WTC11 (cell line): ENCODE measurements at regions not wholly inside any gene's neighbourhood (a gene's known extent, or its start where the extent isn't known, plus 50 kb on each side); places are given as distances from the start of the nearest gene placed in this dataset.

Experiments
- JUN ChIP-seq: sonication (generic); formaldehyde crosslinking; IDR thresholded peaks from 2 replicates; pipeline ENCODE4 v1.8.0; 2023; ENCODE audit warnings: mild to moderate bottlenecking, missing genetic modification reagents
- MAX ChIP-seq: sonication (generic); formaldehyde crosslinking; IDR thresholded peaks from 2 replicates; pipeline ENCODE4 v1.8.0; 2022; ENCODE audit warnings: mild to moderate bottlenecking, missing genetic modification reagents
- NFYB ChIP-seq: sonication (generic); formaldehyde crosslinking; conservative IDR thresholded peaks from 2 replicates; pipeline ENCODE4 v1.8.0; 2022; ENCODE audit warnings: low read depth, missing genetic modification reagents
- SMAD3 ChIP-seq: sonication (generic); formaldehyde crosslinking; IDR thresholded peaks from 2 replicates; pipeline ENCODE4 v1.8.0; 2022; ENCODE audit warnings: missing genetic modification reagents, mild to moderate bottlenecking, borderline replicate concordance
- ZNF512 ChIP-seq: sonication (generic); formaldehyde crosslinking; IDR thresholded peaks from 2 replicates; pipeline ENCODE4 v1.8.1; 2022; ENCODE audit warnings: missing genetic modification reagents, borderline replicate concordance
- TF ChIP-seq, protein P1 (sequence below): fragments of 200-600 bp; IDR thresholded peaks from 2 replicates; pipeline ENCODE4 v1.8.0; 2022; ENCODE audit warnings: antibody characterized with exemption
- TF ChIP-seq, protein P2 (sequence below): sonication (generic); formaldehyde crosslinking; IDR thresholded peaks from 2 replicates; pipeline ENCODE4 v1.8.1; 2023; ENCODE audit warnings: mild to moderate bottlenecking, missing genetic modification reagents

DNA sequence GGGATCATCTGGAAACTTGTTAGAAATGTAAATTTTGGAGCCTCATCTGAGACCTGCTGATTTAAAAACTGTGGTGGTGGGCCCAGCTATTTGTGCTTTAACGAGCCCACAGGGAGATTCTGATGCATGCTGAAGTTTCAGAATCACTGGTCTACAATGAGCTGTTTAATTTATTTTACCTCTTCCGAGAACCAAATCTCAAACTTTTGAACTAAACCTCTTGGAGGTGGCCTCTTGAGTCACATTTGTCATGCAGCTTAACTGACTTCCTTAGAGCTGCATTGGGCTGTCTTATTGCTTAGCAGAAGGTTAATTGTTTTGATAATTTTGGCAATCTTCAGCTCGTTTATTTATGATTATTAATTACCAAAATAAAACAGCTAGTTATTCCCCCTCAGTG lies 112.1 kb upstream of the NPHP3 start:
- TF ChIP-seq NFYB (CRISPR knock-in tag) (no peak), SMAD3 (CRISPR knock-in tag) (no peak), ZNF512 (no peak), MAX (CRISPR knock-in tag) (no peak), JUN (no peak)
- TF ChIP-seq, protein P1, sequence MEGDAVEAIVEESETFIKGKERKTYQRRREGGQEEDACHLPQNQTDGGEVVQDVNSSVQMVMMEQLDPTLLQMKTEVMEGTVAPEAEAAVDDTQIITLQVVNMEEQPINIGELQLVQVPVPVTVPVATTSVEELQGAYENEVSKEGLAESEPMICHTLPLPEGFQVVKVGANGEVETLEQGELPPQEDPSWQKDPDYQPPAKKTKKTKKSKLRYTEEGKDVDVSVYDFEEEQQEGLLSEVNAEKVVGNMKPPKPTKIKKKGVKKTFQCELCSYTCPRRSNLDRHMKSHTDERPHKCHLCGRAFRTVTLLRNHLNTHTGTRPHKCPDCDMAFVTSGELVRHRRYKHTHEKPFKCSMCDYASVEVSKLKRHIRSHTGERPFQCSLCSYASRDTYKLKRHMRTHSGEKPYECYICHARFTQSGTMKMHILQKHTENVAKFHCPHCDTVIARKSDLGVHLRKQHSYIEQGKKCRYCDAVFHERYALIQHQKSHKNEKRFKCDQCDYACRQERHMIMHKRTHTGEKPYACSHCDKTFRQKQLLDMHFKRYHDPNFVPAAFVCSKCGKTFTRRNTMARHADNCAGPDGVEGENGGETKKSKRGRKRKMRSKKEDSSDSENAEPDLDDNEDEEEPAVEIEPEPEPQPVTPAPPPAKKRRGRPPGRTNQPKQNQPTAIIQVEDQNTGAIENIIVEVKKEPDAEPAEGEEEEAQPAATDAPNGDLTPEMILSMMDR: no peak
- TF ChIP-seq, protein P2, sequence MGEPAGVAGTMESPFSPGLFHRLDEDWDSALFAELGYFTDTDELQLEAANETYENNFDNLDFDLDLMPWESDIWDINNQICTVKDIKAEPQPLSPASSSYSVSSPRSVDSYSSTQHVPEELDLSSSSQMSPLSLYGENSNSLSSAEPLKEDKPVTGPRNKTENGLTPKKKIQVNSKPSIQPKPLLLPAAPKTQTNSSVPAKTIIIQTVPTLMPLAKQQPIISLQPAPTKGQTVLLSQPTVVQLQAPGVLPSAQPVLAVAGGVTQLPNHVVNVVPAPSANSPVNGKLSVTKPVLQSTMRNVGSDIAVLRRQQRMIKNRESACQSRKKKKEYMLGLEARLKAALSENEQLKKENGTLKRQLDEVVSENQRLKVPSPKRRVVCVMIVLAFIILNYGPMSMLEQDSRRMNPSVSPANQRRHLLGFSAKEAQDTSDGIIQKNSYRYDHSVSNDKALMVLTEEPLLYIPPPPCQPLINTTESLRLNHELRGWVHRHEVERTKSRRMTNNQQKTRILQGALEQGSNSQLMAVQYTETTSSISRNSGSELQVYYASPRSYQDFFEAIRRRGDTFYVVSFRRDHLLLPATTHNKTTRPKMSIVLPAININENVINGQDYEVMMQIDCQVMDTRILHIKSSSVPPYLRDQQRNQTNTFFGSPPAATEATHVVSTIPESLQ: no peak
